ENCODE measurements at regions not wholly inside any gene's neighbourhood (a gene's known extent, or its start where the extent isn't known, plus 50 kb on each side); places are given as distances from the start of the nearest gene placed in this dataset.

GRCh38 chr4:11860996-11861395 is 432.3 kb upstream of the HS3ST1 start:
- H3K36me3 ChIP-seq (replicated peaks in 1 of 2; ENCODE audit: control insufficient read depth in 1 of 2, insufficient read depth in 2 of 2, low read length in 2 of 2) = no peaks in the 10 kb centered on the region
- Mint-ChIP-seq H3K4me3 (no peak overlapping the region), H3K27ac (no peak overlapping the region), H3K4me1 (peaks cover 42% of the 10 kb centered on the region), H3K36me3 (no peaks in the 10 kb centered on the region), H3K27me3 (ENCODE audit: low read depth in 3 of 3) (peaks cover 1 to 3% (median 1%) of the 10 kb centered on the region in 3 donors), H3K9me3 (peaks cover 0 to 9% (median 5%) of the 10 kb centered on the region in 7 donors)
- H3K4me2 ChIP-seq (replicated peaks; ENCODE audit: extremely low read depth, low read length, poor library complexity, severe bottlenecking) = no peak overlapping the region
- no CpG with 5 or more reads among the region's 1 CpG for WGBS (ENCODE audit: insufficient coverage)
- peak; percentile 14 to 48 (median 30) for DNase-seq
- no peaks in the 10 kb centered on the region for H3K27me3 ChIP-seq (ENCODE audit: control insufficient read depth in 2 of 2, insufficient read depth in 2 of 2, low read length in 2 of 2)
- no peak for TF ChIP-seq CTCF (IDR thresholded peaks at IDR 0.05)
- H3K9ac ChIP-seq (ENCODE audit: insufficient read depth, low read length, poor library complexity, severe bottlenecking) = no peak overlapping the region
- no peaks in the 10 kb centered on the region for H3K9me3 ChIP-seq (replicated peaks in 1 of 2; ENCODE audit: control insufficient read depth in 1 of 2, insufficient read depth in 1 of 2, low read length in 2 of 2)
- no peaks in the 10 kb centered on the region for H4K20me1 ChIP-seq (ENCODE audit: insufficient read depth, low read length)
- H2AFZ ChIP-seq (ENCODE audit: insufficient read depth, low read depth, low read length, poor library complexity, severe bottlenecking) = no peak overlapping the region
- no peak overlapping the region for H3K4me3 ChIP-seq (replicated peaks in 1 of 3; ENCODE audit: low read depth in 2 of 3, low read length in 3 of 3)
- no peak overlapping the region for H3K27ac ChIP-seq (ENCODE audit: low read depth in 1 of 2, low read length in 2 of 2)
- intact Hi-C loops (cut with micrococcal nuclease) = loop anchor here in 1 of 2 donors (1.0 kb wide), 1 partner anchor 10 kb away; no protein-coding TSS in a partner anchor
- no peaks in the 10 kb centered on the region for H3K79me2 ChIP-seq (ENCODE audit: insufficient read depth, low read length)
- H3K4me1 ChIP-seq (ENCODE audit: control insufficient read depth in 1 of 2, insufficient read depth in 2 of 2, low read length in 2 of 2) = peaks cover 22 to 38% of the 10 kb centered on the region in 2 donors

- H3K9me3 Mint-ChIP-seq = peaks cover 0 to 9% (median 5%) of the 10 kb centered on the region in 7 donors
- no peak overlapping the region for H3K4me3 Mint-ChIP-seq
- no peak for TF ChIP-seq CTCF (IDR thresholded peaks at IDR 0.05)
- H3K27me3 Mint-ChIP-seq (ENCODE audit: low read depth in 3 of 3) = peaks cover 0 to 2% (median 1%) of the 10 kb centered on the region in 3 donors
- no peak for DNase-seq
- Histone ChIP-seq H4K20me1 (ENCODE audit: insufficient read depth, low read length) (no peaks in the 10 kb centered on the region), H3K27ac (ENCODE audit: low read depth in 1 of 2, low read length in 2 of 2) (no peak overlapping the region), H3K9me3 (replicated peaks in 1 of 2; ENCODE audit: control insufficient read depth in 1 of 2, insufficient read depth in 1 of 2, low read length in 2 of 2) (no peaks in the 10 kb centered on the region), H2AFZ (ENCODE audit: insufficient read depth, low read depth, low read length, poor library complexity, severe bottlenecking) (no peak overlapping the region), H3K4me2 (replicated peaks; ENCODE audit: extremely low read depth, low read length, poor library complexity, severe bottlenecking) (no peak overlapping the region), H3K4me1 (ENCODE audit: control insufficient read depth in 1 of 2, insufficient read depth in 2 of 2, low read length in 2 of 2) (peaks cover 7 to 20% of the 10 kb centered on the region in 2 donors), H3K27me3 (ENCODE audit: control insufficient read depth in 2 of 2, insufficient read depth in 2 of 2, low read length in 2 of 2) (no peaks in the 10 kb centered on the region), H3K79me2 (ENCODE audit: insufficient read depth, low read length) (no peaks in the 10 kb centered on the region), H3K36me3 (replicated peaks in 1 of 2; ENCODE audit: control insufficient read depth in 1 of 2, insufficient read depth in 2 of 2, low read length in 2 of 2) (no peaks in the 10 kb centered on the region), H3K4me3 (replicated peaks in 1 of 3; ENCODE audit: low read depth in 2 of 3, low read length in 3 of 3) (no peak overlapping the region), H3K9ac (ENCODE audit: insufficient read depth, low read length, poor library complexity, severe bottlenecking) (no peak overlapping the region)
- no peak overlapping the region for H3K27ac Mint-ChIP-seq
- H3K36me3 Mint-ChIP-seq = no peaks in the 10 kb centered on the region
- peaks cover 28% of the 10 kb centered on the region for H3K4me1 Mint-ChIP-seq
- intact Hi-C loops (cut with micrococcal nuclease) = no loop called here
These were observed 429.2 kb upstream of the HS3ST1 start for GRCh38 chr4:11857881-11858280.
